Pancreas (tissue), 10 donors: ENCODE measurements at regions not wholly inside any gene's neighbourhood (a gene's known extent, or its start where the extent isn't known, plus 50 kb on each side); places are given as distances from the start of the nearest gene placed in this dataset.

Source experiments
- ATAC-seq, 4 donors: fragments of 200-7000 bp; cut with Tn5 transposase; one replicate each; pipeline versions ENCODE4 v1.8.0 to v1.9.1; 2020; ENCODE audit warnings: mild to moderate bottlenecking in 4 of 4, moderate library complexity in 4 of 4
- DNase-seq, 6 donors: peaks; one replicate each; pipeline ENCODE4 v3.0.0-alpha.2; 2020
- FAIRE-seq: peaks from 2 replicates; lab custom pipeline; 2012; peaks lifted over from hg19 to GRCh38; lab: Jason Lieb, UNC
- H3K27ac ChIP-seq, 4 donors: fragments of 200-600 bp; sonication (generic); 1 replicate in 3 of 4; 2 replicates in 1 of 4; pipeline versions ENCODE4 v1.5.0 to v1.8.0; 2020
- H3K27me3 ChIP-seq, 4 donors: fragments of 200-600 bp; one replicate each; pipeline ENCODE4 v1.8.0; 2021
- H3K36me3 ChIP-seq, 3 donors: fragments of 200-600 bp; sonication (generic) in 1 of 3; one replicate each; pipeline versions ENCODE4 v1.5.0 to v1.8.0; 2020 to 2021
- H3K4me1 ChIP-seq, 3 donors: fragments of 200-600 bp; one replicate each; pipeline ENCODE4 v1.8.0; 2021
- H3K4me3 ChIP-seq, 4 donors: fragments of 200-600 bp; sonication (generic) in 2 of 4; one replicate each; pipeline versions ENCODE4 v1.5.0 to v1.8.0; 2020 to 2021
- H3K9me3 ChIP-seq, 4 donors: fragments of 200-600 bp; one replicate each; pipeline ENCODE4 v1.8.0; 2021
- WGBS, 2 donors: extraction: QIAGEN DNeasy Blood & Tissue Kit; methylation state at CpG; one replicate each; pipeline ENCODE4 v1.1.7; 2013; 5-methylcytosine and 5-hydroxymethylcytosine counted together
- intact Hi-C, 3 donors: fragments of 100-400 bp; cut with DNase I; formaldehyde crosslinking; loops; one replicate each; pipeline versions ENCODE4 v1.11.1 to v1.14.2; 2022
- TF ChIP-seq, protein P1 (sequence below), 4 donors: fragments of 200-600 bp; sonication (generic) in 3 of 4; IDR thresholded peaks; one replicate each; pipeline versions ENCODE4 v1.5.0 to v1.8.0; 2021; ENCODE audit warnings: antibody characterized with exemption in 4 of 4
- donor health status: healthy with polysubstance abuse.
- donor health status: DM: no; HTN: no; CAD: no; lungs with moderate emphysema.
- donor health status: DM: no; HTN: no; CAD: no.
- donor health status: control.
- donor health status: control.
- donor health status: Bipolar disorder and iron deficiency.
- donor health status: DM: yes; HTN: yes; CAD: no.
- donor health status: DM: no; HTN: no; CAD: no.
- donor health status: DM: no; HTN: no; CAD: no.
- donor health status: DM: yes; HTN: yes; CAD: no.

DNA sequence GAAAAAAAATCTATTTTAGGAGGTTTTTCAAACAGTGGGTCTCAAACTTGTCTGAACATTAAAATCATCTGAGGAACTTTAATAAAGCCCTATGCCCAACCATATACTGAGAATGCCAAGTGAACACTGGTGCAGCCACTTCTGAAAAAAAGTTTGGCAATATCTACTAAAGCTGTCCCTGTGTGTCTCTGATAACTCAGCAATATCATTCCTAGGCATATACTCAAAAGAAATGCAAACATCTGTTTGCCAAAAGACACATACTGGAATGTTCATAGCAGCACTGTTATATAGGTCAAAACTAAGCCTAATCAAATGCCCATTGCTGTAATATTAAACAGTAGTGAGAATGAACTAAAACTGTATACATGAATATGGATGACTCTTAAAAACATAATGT, 74.2 kb upstream of the RGS4 start:
- ATAC-seq = no peak
- no peaks in the 10 kb centered on the region for H3K36me3 ChIP-seq
- DNase-seq = no peak
- no peaks in the 10 kb centered on the region for H3K4me1 ChIP-seq
- H3K27ac ChIP-seq = no peak overlapping the region
- H3K9me3 ChIP-seq = no peaks in the 10 kb centered on the region
- intact Hi-C loops = no loop called here
- peaks cover 0 to 5% (median 0%) of the 10 kb centered on the region in 4 donors for H3K27me3 ChIP-seq
- H3K4me3 ChIP-seq = no peak overlapping the region
- FAIRE-seq = no peak
- TF ChIP-seq, protein P1, sequence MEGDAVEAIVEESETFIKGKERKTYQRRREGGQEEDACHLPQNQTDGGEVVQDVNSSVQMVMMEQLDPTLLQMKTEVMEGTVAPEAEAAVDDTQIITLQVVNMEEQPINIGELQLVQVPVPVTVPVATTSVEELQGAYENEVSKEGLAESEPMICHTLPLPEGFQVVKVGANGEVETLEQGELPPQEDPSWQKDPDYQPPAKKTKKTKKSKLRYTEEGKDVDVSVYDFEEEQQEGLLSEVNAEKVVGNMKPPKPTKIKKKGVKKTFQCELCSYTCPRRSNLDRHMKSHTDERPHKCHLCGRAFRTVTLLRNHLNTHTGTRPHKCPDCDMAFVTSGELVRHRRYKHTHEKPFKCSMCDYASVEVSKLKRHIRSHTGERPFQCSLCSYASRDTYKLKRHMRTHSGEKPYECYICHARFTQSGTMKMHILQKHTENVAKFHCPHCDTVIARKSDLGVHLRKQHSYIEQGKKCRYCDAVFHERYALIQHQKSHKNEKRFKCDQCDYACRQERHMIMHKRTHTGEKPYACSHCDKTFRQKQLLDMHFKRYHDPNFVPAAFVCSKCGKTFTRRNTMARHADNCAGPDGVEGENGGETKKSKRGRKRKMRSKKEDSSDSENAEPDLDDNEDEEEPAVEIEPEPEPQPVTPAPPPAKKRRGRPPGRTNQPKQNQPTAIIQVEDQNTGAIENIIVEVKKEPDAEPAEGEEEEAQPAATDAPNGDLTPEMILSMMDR (IDR thresholded peaks at IDR 0.05) = no peak

DNA sequence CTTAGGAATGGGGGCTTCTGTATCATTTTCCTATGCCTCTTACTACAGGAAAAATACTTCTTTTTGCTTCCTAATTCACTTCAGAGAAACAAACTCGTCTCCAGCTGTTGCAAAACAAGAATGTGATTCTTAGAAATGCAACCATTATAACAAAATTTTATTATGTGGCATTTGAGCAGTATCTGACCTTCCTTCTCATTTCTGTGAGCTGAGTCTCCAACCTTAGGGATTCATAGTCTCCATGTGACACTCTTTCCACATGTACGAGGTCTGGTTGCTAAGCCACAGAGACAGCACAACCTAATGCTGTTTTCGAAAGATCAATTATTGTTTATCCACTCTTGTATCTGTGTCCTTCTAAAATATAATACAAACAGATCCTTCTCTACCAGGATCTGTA, 75.3 kb upstream of the RGS4 start:
- DNase-seq (no peak), FAIRE-seq (no peak), ATAC-seq (no peak)
- H3K27ac ChIP-seq = no peak overlapping the region
- H3K4me1 ChIP-seq = no peaks in the 10 kb centered on the region
- TF ChIP-seq, protein P1 (IDR thresholded peaks at IDR 0.05) = no peak
- no peak overlapping the region for H3K4me3 ChIP-seq
- intact Hi-C loops = no loop called here
- peaks cover 0 to 5% (median 0%) of the 10 kb centered on the region in 4 donors for H3K27me3 ChIP-seq
- WGBS, 2 donors = 42 to 57% methylated on average over 3 of the region's 3 CpGs
- H3K36me3 ChIP-seq = no peaks in the 10 kb centered on the region
- no peaks in the 10 kb centered on the region for H3K9me3 ChIP-seq

DNA sequence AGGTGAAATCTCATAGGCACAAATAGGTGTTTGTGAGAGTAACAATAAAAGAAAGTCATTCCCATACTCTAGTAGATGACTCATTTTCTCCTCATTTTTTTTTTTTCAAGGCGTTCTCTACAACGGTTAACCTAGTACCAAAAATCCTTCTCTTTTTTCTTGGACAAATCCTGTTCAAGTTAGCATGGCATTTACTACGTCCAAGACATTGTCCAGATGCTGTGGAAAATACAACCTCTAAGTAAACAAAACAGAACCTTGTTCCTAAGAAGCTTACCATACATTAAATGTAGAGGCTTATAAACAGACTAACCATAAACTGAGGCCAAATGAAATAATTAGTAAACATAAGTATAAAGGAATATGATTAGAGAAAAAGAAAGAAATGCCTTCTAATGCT, 76.2 kb upstream of the RGS4 start:
- DNase-seq (no peak), ATAC-seq (no peak), FAIRE-seq (no peak)
- no peaks in the 10 kb centered on the region for H3K9me3 ChIP-seq
- H3K36me3 ChIP-seq = no peaks in the 10 kb centered on the region
- no peak overlapping the region for H3K4me3 ChIP-seq
- TF ChIP-seq, protein P1 (IDR thresholded peaks at IDR 0.05) = no peak
- intact Hi-C loops = no loop called here
- peaks cover 0 to 5% (median 0%) of the 10 kb centered on the region in 4 donors for H3K27me3 ChIP-seq
- no peaks in the 10 kb centered on the region for H3K4me1 ChIP-seq
- 69 to 78% methylated on average over 3 of the region's 3 CpGs for WGBS, 2 donors
- H3K27ac ChIP-seq = no peak overlapping the region

DNA sequence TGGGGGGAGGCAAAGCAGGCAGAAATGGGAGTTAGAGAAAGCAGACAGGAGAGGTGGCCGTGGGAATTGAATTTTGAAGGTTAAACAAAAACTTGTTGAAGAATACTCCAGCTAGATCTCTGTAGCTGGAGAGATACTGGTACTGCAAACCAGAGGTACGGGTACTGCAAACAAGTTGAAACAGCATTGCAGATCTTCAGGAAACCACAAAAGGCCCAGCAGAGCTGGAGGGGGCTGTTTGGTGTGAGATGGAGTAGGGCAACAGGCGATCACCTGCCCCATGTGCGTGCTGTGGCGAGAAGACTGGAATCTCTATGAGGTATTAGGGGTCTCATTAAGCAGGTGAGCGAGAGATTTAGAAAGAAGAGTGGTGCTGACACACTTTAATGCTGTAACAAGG, 77.7 kb upstream of the RGS4 start:
- no peaks in the 10 kb centered on the region for H3K36me3 ChIP-seq
- H3K4me1 ChIP-seq = no peaks in the 10 kb centered on the region
- no peak overlapping the region for H3K27ac ChIP-seq
- 72 to 81% methylated on average over 6 of the region's 6 CpGs for WGBS, 2 donors
- no peak overlapping the region for H3K4me3 ChIP-seq
- intact Hi-C loops = no loop called here
- ATAC-seq (no peak), DNase-seq (no peak), FAIRE-seq (no peak)
- H3K27me3 ChIP-seq = peaks cover 0 to 8% (median 0%) of the 10 kb centered on the region in 4 donors
- TF ChIP-seq, protein P1 (IDR thresholded peaks at IDR 0.05) = no peak
- no peaks in the 10 kb centered on the region for H3K9me3 ChIP-seq

DNA sequence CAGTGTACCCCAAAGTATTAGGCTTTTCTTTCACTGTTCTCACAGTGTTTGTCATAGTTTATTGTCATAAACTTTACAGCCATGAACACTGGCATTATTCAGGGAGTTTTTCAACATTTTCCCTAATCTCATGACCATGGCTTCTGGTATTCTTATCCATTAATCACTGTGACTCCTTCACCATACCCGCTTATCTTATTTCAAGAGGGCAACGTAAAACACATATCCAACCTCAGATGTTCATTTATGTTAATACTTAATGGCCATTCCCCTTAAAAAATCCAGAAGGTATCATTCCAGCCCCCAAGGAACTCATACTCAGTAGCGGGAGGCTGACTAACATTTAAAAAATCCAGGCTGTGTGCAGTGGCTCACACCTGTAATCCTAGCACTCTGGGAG, 78.5 kb upstream of the RGS4 start:
- peaks cover 0 to 8% (median 0%) of the 10 kb centered on the region in 4 donors for H3K27me3 ChIP-seq
- no peak for ATAC-seq
- no peak overlapping the region for H3K4me3 ChIP-seq
- WGBS, 2 donors = 58 to 70% methylated on average over 3 of the region's 3 CpGs
- TF ChIP-seq, protein P1 (IDR thresholded peaks at IDR 0.05) = no peak
- no peaks in the 10 kb centered on the region for H3K4me1 ChIP-seq
- intact Hi-C loops = no loop called here
- no peaks in the 10 kb centered on the region for H3K9me3 ChIP-seq
- no peak for DNase-seq
- H3K36me3 ChIP-seq = no peaks in the 10 kb centered on the region
- no peak for FAIRE-seq
- H3K27ac ChIP-seq = no peak overlapping the region
